ENCODE measurements at regions not wholly inside any gene's neighbourhood (a gene's known extent, or its start where the extent isn't known, plus 50 kb on each side); places are given as distances from the start of the nearest gene placed in this dataset.
"Not testable (repeated sequence)": the region's sequence is repeated elsewhere in the genome, so short reads cannot be mapped to it uniquely, and the experiment has no call there.

- no peak for DNase-seq
Measured at GRCh38 chr13:86425170-86425815, 626.1 kb upstream of the SLITRK6 start.

GRCh38 chr13:86426437-86426836 lies 627.2 kb upstream of the SLITRK6 start:
- DNase-seq: no peak

DNA sequence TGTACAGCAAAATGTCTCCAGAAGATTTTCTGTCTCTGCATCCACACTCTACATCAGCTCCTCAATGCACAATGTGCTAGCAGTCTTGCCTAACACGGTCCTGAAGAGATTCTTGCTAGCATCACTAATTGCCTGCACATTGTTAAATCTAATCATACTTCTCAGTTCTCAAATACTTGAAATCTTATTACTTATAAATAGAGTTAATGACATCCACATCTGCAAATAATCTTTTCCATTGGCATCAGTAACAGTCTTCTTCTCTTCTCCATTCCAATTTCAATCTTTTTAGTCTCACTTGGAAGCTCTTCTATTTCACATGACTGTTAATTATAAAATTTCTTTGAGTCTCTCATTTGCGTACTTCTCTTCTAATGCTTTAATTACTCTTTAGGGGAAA lies 630.5 kb upstream of the SLITRK6 start:
- no peak for DNase-seq

- no peak for DNase-seq
Measured at GRCh38 chr13:86438034-86438433, 638.8 kb upstream of the SLITRK6 start.

DNA sequence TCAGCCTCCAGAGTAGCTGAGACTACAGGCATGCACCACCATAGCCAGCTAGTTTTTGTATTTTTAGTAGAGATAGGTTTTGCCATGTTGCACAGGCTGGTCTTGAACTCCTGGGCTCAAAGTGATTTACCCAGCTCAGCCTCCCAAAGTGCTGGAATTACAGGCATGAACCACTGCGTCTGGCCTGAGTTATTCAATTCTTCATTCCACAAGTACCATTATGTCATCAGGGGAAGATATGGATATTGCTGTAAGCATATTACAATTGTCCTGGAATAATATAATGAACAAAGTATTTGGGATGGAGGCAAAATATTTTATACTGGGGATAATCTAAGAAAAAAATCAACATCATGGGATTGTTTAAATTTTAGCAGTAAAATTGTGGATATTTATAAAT lies 646.0 kb upstream of the SLITRK6 start:
- no peak for DNase-seq

- no peak for DNase-seq
Measured at GRCh38 chr13:86445672-86446071, 646.5 kb upstream of the SLITRK6 start.

DNA sequence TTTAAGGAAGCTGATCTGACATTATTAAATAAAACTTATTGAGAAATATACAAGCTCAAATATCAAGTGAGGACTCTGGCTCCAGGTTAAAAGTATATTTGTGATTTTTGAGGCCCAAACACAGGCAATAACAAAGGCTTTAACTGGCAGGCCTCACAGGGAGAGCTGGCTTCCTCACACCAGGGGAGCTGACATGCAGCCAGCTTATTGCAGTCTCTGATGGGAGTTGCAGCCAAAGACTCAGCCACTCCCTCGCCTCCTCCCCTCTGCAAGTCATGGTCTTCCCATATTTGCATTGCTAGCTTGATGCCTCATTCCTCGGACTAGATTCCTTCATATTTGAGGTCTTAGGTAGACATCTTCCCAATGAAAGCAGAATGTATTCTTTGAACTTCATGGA lies 647.1 kb upstream of the SLITRK6 start:
- DNase-seq: no peak

DNA sequence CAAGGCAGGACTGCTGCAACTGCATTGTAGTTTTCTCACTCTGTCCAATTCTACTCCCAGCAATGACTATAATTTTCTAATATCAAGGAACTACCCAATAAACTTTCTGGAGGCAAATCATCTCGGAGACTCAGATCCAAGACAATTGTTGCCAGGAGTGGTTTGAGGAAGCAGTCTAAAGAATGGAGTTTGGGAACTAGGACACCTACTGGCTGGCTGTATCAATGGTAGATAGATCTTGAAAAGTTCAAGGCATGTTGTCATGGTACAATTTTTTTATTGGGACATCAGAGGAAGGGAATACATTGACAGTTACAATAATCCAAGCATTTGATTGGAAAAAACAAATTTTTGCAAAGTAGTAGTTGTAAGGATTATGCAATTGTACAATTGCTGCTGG lies 648.3 kb upstream of the SLITRK6 start:
- no peak for DNase-seq

DNA sequence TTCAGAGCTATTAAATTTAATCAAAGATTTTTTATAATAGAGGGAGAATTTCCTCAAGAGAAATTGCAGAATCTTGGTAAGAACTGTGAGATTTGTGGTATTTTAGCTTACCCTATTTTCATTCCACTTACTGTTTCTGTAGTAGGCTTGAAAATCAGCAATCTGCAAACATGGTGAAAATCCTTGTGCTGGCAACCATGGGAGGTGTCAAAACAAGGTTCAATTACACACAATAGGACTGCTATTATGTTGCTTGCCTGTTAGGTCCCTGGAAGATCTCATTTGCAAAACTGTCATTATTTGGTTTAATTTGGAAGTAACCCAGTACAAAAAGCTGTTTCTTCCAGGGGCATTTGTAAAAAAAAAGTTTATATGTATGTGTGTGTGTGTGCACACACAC lies 662.8 kb upstream of the SLITRK6 start:
- DNase-seq: no peak

- no peak for DNase-seq
Measured at GRCh38 chr13:86464193-86464592, 665.0 kb upstream of the SLITRK6 start.

GRCh38 chr13:86474971-86475370 lies 675.8 kb upstream of the SLITRK6 start:
- no peak for DNase-seq

GRCh38 chr13:86476656-86477055 lies 677.4 kb upstream of the SLITRK6 start:
- DNase-seq: no peak

DNA sequence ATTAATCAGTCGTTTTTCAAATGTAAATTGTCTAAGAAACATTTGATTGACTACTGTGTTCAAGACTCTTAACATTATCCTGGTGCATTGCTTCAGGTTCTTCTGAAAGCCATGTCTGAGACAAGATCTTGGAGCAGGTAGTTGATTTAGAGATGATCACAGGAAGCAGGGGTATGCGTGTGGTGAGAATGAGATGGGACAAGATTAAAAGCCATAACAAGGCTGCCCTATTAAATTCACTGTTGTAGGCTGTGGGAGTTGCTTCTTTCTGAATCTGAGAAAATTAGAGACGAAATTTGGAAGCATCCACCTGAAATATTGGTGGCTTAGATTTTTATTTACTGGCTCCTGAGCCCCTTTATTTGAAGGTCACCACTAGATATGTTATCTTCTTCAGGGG lies 687.4 kb upstream of the SLITRK6 start:
- no peak for DNase-seq

DNA sequence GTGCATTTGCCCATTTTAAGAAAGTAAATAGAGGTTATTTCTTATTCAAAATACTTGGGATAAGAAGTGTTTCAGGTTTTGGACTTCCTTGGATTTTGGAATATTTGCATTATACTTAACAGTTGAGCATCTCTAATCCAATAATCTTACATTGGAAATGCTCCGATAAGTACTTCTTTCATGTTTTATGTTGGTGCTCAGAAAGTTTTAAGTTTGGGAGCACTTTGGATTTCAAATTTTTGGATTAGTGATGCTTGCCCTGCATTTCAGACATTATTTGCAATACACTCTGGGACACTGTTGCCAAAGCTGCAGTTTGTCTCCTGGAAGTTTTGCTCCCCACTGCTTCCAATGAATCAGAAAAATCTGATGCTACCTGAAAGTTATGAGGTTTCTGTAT lies 691.9 kb upstream of the SLITRK6 start:
- no peak for DNase-seq

DNA sequence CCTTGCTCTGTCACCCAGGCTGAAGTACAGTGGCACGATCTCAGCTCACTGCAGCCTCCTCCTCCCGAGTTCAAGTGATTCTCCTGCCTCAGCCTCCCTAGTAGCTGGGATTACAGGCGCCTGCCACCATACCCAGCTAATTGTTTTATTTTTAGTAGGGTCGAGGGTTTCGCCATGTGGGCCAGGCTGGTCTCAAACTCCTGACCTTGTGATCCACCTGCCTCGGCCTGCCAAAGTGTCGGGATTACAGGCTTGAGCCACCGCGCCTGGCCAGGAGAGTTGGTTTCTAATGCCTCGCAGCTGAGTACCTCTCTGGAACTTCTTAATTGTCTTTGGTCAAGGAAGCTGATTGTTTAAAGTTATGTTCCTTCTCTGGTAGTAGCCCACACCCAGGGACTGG lies 702.7 kb upstream of the SLITRK6 start:
- not testable (repeated sequence) for DNase-seq

GRCh38 chr13:86510792-86511191 lies 711.6 kb upstream of the SLITRK6 start:
- no peak for DNase-seq

DNA sequence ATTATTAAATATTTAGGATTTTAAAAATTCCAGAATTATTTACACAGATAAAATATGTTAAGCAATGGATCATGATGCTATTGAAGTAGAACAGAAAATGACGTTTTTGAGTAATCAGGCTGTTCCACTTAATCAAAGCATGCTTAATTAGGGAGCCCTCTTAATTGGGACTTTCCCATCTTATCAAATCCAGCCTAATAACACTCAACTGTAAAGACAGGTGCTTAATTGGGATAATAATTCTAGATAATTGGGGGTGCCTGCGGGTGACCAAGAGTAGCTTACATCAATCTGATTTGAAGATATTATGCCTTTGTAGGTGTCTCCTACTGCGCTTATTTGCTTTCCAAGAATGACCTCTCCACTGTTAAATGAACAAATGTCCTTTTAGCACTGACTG lies 742.2 kb upstream of the SLITRK6 start:
- no peak for DNase-seq

- no peak for DNase-seq
Measured at GRCh38 chr13:86554066-86554465, 754.8 kb upstream of the SLITRK6 start.

DNA sequence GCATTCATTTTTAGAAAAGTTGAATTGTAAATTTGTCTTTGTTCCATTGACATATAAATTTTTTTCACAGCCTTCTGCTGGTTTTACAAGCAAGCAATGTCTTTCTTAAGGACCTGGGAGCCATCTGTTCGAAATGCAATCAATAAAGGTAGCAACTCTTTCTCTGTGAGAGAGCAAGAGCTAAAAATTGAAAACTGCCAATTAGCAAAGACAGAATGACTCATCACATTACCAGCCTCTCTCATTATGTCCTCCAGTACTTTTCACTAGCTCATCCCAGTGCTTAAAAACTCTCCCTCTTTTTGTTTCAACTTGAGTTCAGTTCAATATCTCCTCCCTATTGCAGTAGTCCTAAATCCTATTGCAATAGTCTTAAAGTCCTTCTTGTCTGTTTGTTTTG lies 760.7 kb upstream of the SLITRK6 start:
- no peak for DNase-seq

GRCh38 chr13:86562866-86563265 lies 763.6 kb upstream of the SLITRK6 start:
- no peak for DNase-seq

- no peak for DNase-seq
Measured at GRCh38 chr13:86563308-86563707, 764.1 kb upstream of the SLITRK6 start.

DNA sequence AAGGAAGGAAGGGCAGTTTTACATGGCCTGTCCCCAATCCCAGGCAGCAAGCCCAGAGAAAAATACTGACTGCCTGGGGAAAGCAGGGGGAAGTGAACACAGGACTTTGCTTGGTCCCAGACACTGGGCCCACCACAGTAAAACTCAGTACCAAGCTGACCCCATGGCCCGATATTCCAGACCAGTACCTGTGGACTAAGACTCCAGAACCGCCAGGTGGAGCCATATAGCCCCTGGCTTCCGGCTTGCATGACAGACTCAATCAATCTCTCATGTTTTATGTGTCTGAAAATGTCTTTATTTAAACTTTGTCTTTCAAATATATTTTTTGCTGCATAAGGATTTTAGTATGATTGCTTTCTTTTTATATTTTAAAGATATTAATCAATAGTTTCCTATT lies 767.9 kb upstream of the SLITRK6 start:
- no peak for DNase-seq

DNA sequence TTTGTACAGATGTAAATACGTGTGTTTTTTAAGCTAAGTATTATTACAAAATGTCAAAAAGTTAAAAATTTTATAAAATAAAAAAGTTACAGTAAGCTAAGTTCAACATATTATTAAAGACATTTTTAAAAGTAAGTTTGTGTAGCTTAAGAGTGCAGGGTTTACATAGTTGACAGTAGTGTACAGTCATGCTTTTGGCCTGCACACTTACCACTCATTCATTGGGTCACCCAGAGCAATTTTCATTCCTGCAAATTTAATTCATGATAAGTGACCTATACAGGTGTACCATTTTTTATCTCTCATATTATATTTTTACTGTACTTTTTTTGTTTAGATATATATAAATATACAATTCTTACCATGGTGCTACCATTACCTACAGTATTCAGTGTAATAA lies 769.9 kb upstream of the SLITRK6 start:
- DNase-seq: no peak

DNA sequence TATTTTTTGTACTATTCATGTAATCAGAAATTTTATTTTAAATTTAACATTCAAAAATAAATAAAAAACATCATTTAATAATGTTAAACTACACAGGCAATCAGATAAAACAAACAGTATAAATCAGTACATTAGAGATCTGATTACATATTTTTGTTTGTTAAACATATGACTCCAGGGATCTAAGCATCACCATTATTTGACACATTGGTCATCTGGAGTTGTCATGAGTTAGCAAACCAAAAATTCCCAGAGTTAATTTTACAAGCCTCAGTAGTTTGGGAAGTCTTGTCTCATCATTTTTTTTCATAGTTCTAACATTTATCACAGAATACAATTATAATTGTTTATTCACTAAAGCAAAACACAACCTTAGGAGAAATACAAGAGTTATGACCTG lies 770.8 kb upstream of the SLITRK6 start:
- DNase-seq: no peak
